ENCODE measurements at regions not wholly inside any gene's neighbourhood (a gene's known extent, or its start where the extent isn't known, plus 50 kb on each side); places are given as distances from the start of the nearest gene placed in this dataset.

GRCh38 chr21:28754127-28754611 lies 238.5 kb downstream of the LTN1 start:
- Histone ChIP-seq H3K4me3 (no peak overlapping the region), H3K27me3 (no peaks in the 10 kb centered on the region), H3K36me3 (no peaks in the 10 kb centered on the region), H3K9me3 (no peaks in the 10 kb centered on the region), H3K4me1 (peaks cover 0 to 11% (median 3%) of the 10 kb centered on the region in 4 donors), H3K27ac (peak overlapping the region; percentile 31 to 78 (median 68))
- TF ChIP-seq POLR2A (IDR thresholded peaks at IDR 0.05) (no peak), EP300 (IDR thresholded peaks at IDR 0.05) (no peak), CTCF (IDR thresholded peaks at IDR 0.05) (no peak), POLR2AphosphoS5 (IDR thresholded peaks at IDR 0.05) (peak; percentile 5 to 77 (median 65))
- 62 to 75% (median 69%) methylated on average over 9 of the region's 9 CpGs for WGBS, 5 donors
- intact Hi-C loops (cut with DNase I; ENCODE audit: low total_unique reads), result no loop called here
- DNase-seq, result peak in 1 of 2 donors; percentile 71

GRCh38 chr21:28752131-28752530 lies 240.5 kb downstream of the LTN1 start:
- TF ChIP-seq CTCF (IDR thresholded peaks at IDR 0.05) (no peak), POLR2AphosphoS5 (IDR thresholded peaks at IDR 0.05) (no peak), EP300 (IDR thresholded peaks at IDR 0.05) (no peak), POLR2A (IDR thresholded peaks at IDR 0.05) (no peak)
- Histone ChIP-seq H3K9me3 (no peaks in the 10 kb centered on the region), H3K36me3 (no peaks in the 10 kb centered on the region), H3K4me3 (no peak overlapping the region), H3K4me1 (peaks cover 0 to 11% (median 3%) of the 10 kb centered on the region in 4 donors), H3K27ac (peak overlapping the region in 3 of 5 donors; percentile 7 to 78 (median 28)), H3K27me3 (no peaks in the 10 kb centered on the region)
- 77 to 80% (median 79%) methylated on average over 2 of the region's 2 CpGs for WGBS, 5 donors
- no peak for DNase-seq
- intact Hi-C loops (cut with DNase I; ENCODE audit: low total_unique reads), result no loop called here

- intact Hi-C loops (cut with DNase I; ENCODE audit: low total_unique reads), result no loop called here
- Histone ChIP-seq H3K9me3 (no peaks in the 10 kb centered on the region), H3K36me3 (no peaks in the 10 kb centered on the region), H3K4me3 (no peak overlapping the region), H3K27ac (peak overlapping the region in 1 of 5 donors; percentile 78), H3K4me1 (peaks cover 0 to 13% (median 3%) of the 10 kb centered on the region in 4 donors), H3K27me3 (no peaks in the 10 kb centered on the region)
- 75 to 88% (median 82%) methylated on average over 2 to 3 of the region's 3 CpGs for WGBS, 5 donors
- TF ChIP-seq CTCF (IDR thresholded peaks at IDR 0.05) (no peak), POLR2A (IDR thresholded peaks at IDR 0.05) (no peak), POLR2AphosphoS5 (IDR thresholded peaks at IDR 0.05) (no peak), EP300 (IDR thresholded peaks at IDR 0.05) (no peak)
- DNase-seq, result no peak
Measured at GRCh38 chr21:28751176-28751575, 241.5 kb downstream of the LTN1 start.

GRCh38 chr21:28750565-28750964 lies 242.1 kb downstream of the LTN1 start:
- H3K27ac ChIP-seq, result no peak overlapping the region
- H3K4me3 ChIP-seq, result no peak overlapping the region
- no peak for DNase-seq
- peaks cover 0 to 18% (median 4%) of the 10 kb centered on the region in 4 donors for H3K4me1 ChIP-seq
- intact Hi-C loops (cut with DNase I; ENCODE audit: low total_unique reads), result no loop called here
- H3K27me3 ChIP-seq, result no peaks in the 10 kb centered on the region
- 91 to 99% (median 96%) methylated on average over 5 of the region's 5 CpGs for WGBS, 5 donors
- TF ChIP-seq POLR2A (IDR thresholded peaks at IDR 0.05) (no peak), EP300 (IDR thresholded peaks at IDR 0.05) (no peak), POLR2AphosphoS5 (IDR thresholded peaks at IDR 0.05) (no peak)
- no peaks in the 10 kb centered on the region for H3K9me3 ChIP-seq
- H3K36me3 ChIP-seq, result no peaks in the 10 kb centered on the region

- intact Hi-C loops (cut with DNase I; ENCODE audit: low total_unique reads), result loop anchor here (10.0 kb wide), 1 partner anchor 1895 kb away; no protein-coding TSS in a partner anchor
- Histone ChIP-seq H3K9me3 (no peaks in the 10 kb centered on the region), H3K4me1 (peaks cover 0 to 24% (median 10%) of the 10 kb centered on the region in 4 donors), H3K36me3 (no peaks in the 10 kb centered on the region), H3K27ac (no peak overlapping the region), H3K4me3 (no peak overlapping the region), H3K27me3 (no peaks in the 10 kb centered on the region)
- DNase-seq, result no peak
- 81 to 91% (median 87%) methylated on average over 3 of the region's 3 CpGs for WGBS, 5 donors
- TF ChIP-seq POLR2A (IDR thresholded peaks at IDR 0.05) (no peak), EP300 (IDR thresholded peaks at IDR 0.05) (no peak)
Measured at GRCh38 chr21:28749536-28749935, 243.1 kb downstream of the LTN1 start.
